ENCODE measurements at regions not wholly inside any gene's neighbourhood (a gene's known extent, or its start where the extent isn't known, plus 50 kb on each side); places are given as distances from the start of the nearest gene placed in this dataset.

DNA sequence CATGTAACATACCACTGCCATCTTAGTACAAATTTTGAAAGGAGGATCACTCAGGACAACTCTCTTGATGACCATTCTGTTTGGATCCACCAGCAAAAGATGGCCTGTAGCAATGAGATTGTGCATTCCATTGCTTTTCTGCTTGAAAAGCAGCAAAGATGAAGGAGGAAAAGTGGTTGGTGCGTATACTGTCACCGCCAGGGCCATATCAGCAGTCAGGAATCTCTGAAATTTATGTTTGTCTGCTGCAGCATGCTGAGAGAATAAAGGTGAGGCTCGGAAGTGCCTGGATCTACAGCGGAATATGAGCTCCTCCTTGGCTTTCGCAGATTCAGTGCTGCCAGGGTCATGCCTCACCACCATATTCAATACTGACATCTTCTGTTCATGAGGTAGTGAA, 144.4 kb downstream of the GPBP1 start:
- H3K4me3 ChIP-seq (replicated peaks in 1 of 2; ENCODE audit: low read depth in 2 of 2, low read length in 2 of 2) = no peak overlapping the region
- TF ChIP-seq, protein P1, sequence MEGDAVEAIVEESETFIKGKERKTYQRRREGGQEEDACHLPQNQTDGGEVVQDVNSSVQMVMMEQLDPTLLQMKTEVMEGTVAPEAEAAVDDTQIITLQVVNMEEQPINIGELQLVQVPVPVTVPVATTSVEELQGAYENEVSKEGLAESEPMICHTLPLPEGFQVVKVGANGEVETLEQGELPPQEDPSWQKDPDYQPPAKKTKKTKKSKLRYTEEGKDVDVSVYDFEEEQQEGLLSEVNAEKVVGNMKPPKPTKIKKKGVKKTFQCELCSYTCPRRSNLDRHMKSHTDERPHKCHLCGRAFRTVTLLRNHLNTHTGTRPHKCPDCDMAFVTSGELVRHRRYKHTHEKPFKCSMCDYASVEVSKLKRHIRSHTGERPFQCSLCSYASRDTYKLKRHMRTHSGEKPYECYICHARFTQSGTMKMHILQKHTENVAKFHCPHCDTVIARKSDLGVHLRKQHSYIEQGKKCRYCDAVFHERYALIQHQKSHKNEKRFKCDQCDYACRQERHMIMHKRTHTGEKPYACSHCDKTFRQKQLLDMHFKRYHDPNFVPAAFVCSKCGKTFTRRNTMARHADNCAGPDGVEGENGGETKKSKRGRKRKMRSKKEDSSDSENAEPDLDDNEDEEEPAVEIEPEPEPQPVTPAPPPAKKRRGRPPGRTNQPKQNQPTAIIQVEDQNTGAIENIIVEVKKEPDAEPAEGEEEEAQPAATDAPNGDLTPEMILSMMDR (IDR thresholded peaks at IDR 0.05; ENCODE audit: low read depth, low read length) = no peak
- DNase-seq (ENCODE audit: low read depth in 2 of 2) = no peak

DNA sequence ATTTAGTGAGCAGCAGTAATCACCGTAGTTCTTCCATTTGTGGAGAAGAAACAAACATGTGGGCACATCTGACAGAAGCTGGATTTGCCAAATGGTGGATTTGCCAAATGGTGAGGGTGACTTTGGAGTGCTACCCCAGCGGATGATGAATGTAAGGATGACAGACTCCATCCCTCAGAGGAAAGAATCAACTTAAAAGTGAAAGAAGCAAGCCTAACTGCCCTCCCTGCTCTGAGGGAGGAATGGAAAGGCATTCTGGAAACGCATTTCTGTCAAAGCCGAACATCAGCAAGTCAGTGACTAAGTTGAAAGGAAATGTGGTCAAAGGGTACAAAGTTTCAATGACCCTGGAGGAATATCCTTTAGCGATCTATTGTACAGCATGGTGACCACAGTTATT, 143.5 kb downstream of the GPBP1 start:
- TF ChIP-seq, protein P1 (IDR thresholded peaks at IDR 0.05; ENCODE audit: low read depth, low read length) = no peak
- H3K4me3 ChIP-seq (replicated peaks in 1 of 2; ENCODE audit: low read depth in 2 of 2, low read length in 2 of 2) = no peak overlapping the region
- peak in 1 of 2 donors; percentile 34 for DNase-seq (ENCODE audit: low read depth in 2 of 2)

DNA sequence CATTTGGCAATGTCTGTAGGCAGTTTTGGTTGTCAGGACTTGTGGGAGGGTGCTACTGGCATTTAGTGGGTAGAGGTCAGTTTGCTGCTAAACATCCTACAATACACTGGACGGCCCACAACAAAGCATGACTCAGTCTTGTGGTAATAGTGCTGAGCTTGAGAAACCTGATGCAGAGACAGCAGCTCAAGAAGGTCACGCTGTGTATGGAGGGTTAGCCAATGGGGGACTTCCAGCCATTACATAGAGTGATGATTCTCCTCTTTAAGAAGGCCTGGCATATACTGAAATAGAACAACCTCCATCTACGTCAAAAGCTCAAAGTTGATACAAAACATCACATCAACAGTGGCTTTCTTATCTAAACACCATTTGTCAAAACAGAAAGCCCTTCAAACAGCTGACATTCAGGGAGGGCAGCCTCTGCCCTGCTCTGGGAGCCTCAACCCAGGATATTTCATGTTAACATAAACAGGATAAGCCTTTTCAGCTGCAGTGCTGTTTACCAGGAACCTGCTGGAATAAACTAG, 143.0 kb downstream of the GPBP1 start:
- peak; percentile 97 for DNase-seq (ENCODE audit: low read depth in 2 of 2)
- TF ChIP-seq, protein P1 (IDR thresholded peaks at IDR 0.05; ENCODE audit: low read depth, low read length) = no peak
- H3K4me3 ChIP-seq (replicated peaks in 1 of 2; ENCODE audit: low read depth in 2 of 2, low read length in 2 of 2) = no peak overlapping the region

DNA sequence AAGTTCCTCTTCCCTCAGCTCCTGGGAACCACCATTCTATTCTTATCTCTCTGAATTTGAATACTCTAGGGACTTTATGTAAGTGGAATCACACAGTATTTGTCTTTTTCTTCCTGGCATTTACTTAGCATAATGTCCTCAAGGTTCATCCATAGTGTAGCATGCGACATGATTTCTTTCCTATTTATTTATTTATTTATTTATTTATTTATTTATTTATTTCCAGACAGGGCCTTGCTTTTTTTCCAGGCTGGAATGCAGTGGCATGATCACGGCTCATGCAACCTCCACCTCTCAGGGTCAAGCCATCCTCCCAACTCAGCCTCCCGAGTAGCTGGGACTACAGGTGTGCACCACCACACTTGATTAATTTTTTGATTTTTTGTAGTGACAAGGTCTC, 142.1 kb downstream of the GPBP1 start:
- H3K4me3 ChIP-seq (replicated peaks in 1 of 2; ENCODE audit: low read depth in 2 of 2, low read length in 2 of 2) = no peak overlapping the region
- TF ChIP-seq, protein P1 (IDR thresholded peaks at IDR 0.05; ENCODE audit: low read depth, low read length) = no peak
- DNase-seq (ENCODE audit: low read depth in 2 of 2) = no peak

Measured in cardiac fibroblast (primary cell).